ENCODE measurements at regions not wholly inside any gene's neighbourhood (a gene's known extent, or its start where the extent isn't known, plus 50 kb on each side); places are given as distances from the start of the nearest gene placed in this dataset.
"Not testable (repeated sequence)": the region's sequence is repeated elsewhere in the genome, so short reads cannot be mapped to it uniquely, and the experiment has no call there.

DNA sequence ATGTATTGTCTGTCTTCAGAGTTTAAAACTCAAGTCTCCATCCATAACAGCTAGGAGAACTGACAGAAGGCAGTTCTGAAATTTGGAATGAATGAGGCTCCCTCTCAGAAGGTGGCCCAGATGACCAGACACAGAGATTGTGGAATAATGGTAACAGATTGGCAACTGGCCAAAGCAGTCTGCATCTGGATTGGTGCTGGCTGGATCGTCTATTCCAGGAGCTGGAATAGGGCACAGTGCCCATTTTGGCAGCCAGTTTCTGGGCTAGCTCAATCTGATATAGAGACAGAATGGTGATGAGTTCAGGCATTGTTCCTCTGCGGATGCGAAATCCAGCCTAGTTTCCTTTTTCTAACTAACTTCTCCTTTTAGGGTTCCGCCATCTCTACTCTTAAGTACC, 851.7 kb downstream of the PDCD6IP start:
- Mint-ChIP-seq H3K4me3 (no peak overlapping the region), H3K9me3 (no peaks in the 10 kb centered on the region), H3K36me3 (no peaks in the 10 kb centered on the region), H3K27ac (no peak overlapping the region), H3K4me1 (no peaks in the 10 kb centered on the region), H3K27me3 (no peaks in the 10 kb centered on the region)

DNA sequence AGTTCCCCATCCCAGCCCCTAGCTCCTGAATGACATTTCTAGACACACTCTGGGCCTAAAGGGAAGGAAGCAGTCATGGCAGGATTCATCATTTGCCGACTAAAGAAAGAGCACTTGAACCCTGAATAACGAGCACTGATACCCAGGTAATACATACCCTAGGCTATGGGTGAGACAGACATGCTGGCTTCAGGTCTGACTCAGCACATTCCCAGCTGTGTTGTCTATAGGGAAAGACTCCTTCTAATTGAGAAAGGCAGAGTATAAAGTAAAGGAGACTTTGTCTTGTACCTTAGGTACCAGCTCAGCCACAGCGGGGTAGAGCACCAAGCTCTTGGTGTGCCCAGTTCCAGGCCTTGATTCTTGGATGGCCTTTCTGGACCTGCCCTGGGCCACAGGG, 870.5 kb downstream of the PDCD6IP start:
- Mint-ChIP-seq H3K27ac (no peak overlapping the region), H3K4me3 (no peak overlapping the region), H3K27me3 (no peaks in the 10 kb centered on the region), H3K4me1 (no peaks in the 10 kb centered on the region), H3K9me3 (peaks cover 5% of the 10 kb centered on the region), H3K36me3 (no peaks in the 10 kb centered on the region)

DNA sequence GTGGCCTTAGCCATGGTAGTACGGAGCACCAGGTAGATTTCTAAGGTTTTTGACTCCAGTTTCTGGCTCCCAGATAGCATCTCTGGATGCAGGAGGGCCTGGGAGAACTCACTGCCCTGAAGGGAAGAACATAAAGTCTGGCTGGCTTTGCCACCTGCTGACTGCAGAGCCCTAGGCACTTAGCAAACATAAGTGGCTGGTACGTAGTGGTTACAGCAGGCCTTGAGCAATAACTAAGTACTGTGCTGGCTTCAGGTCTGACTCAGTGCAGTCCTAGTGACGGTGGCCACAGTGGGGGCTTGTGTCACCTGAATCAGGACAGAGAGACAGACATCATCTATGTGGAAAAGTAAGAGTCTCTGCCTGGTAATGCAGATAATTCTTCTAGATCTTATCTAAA, 871.1 kb downstream of the PDCD6IP start:
- H3K4me3 Mint-ChIP-seq = no peak overlapping the region
- H3K4me1 Mint-ChIP-seq = no peaks in the 10 kb centered on the region
- H3K36me3 Mint-ChIP-seq = no peaks in the 10 kb centered on the region
- H3K9me3 Mint-ChIP-seq = peaks cover 5% of the 10 kb centered on the region
- H3K27me3 Mint-ChIP-seq = no peaks in the 10 kb centered on the region
- H3K27ac Mint-ChIP-seq = no peak overlapping the region

DNA sequence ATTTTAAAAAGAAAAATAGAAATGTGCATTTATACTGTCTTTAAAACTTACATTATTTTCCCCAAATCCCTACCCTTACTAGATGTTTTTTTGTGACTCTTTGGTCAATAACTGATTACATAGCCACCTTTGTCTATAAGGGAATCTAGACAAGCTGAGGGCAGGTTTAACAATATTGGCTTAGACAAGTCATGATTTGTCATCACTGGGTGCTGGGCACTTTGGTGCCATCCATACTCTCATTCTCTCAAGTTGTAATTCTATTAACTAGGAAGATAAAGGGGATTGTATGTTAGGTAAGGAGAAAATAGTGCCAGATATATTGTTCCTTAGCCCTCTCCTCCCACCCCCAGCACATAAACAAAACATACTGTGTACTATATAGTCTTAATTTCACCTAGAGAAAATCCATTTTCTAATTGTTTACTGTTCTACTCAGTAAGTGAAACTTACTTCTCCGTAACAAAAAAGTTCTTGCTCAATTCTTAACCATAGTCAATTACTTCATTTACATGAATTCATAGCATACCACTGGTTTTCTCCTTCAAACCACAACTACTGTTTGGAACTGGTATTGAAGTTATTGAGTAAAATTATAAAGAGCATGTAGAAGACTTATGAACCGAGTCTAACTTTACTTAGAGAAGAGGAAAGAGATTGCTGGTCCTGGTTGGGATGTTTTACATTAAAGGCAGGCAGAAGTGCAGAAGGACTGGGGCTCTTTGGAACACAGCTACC, 877.1 kb downstream of the PDCD6IP start:
- H3K9me3 Mint-ChIP-seq = peaks cover 5% of the 10 kb centered on the region
- no peaks in the 10 kb centered on the region for H3K27me3 Mint-ChIP-seq
- no peak overlapping the region for H3K27ac Mint-ChIP-seq
- H3K36me3 Mint-ChIP-seq = no peaks in the 10 kb centered on the region
- H3K4me1 Mint-ChIP-seq = no peaks in the 10 kb centered on the region
- H3K4me3 Mint-ChIP-seq = no peak overlapping the region

DNA sequence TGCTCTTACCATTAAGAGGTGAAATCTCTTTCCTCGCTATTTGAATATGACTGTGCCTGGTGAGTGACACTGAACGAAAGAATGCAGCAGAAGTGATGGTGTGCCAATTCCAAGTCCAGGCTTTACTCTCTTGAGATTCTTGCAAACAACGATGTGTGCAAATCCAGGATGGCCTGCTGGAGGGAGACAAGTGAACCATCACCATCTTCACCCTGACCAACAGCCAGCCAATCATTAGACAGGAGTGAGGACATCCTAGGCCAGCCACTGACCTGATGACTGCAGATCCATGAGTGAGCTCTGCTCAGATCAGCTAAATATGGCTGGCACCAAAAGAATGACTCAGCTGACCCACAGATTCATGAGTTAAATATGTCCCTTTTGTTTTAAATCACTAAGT, 878.0 kb downstream of the PDCD6IP start:
- Mint-ChIP-seq H3K4me3 (no peak overlapping the region), H3K36me3 (no peaks in the 10 kb centered on the region), H3K9me3 (peaks cover 5% of the 10 kb centered on the region), H3K27me3 (no peaks in the 10 kb centered on the region), H3K4me1 (no peaks in the 10 kb centered on the region), H3K27ac (no peak overlapping the region)

DNA sequence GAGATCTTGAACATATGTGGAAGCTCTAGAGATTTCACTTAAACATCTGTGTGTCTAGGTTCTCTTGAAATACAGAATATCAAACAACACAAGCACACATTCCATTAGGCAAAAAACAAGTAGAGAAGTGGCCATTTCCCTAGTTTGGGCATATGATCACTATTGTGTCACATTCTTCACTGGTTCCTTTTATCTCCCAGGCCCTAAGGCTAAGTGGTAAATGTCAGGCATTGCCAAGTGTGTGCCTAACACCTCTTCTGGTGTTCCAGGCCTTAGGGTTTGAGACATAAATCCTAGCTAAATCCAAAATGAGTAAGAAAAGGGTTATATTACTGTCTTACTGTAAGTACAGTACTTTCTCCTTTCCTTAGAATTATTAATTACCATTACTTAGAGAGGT, 880.1 kb downstream of the PDCD6IP start:
- no peak overlapping the region for H3K27ac Mint-ChIP-seq
- H3K4me1 Mint-ChIP-seq = no peaks in the 10 kb centered on the region
- no peaks in the 10 kb centered on the region for H3K36me3 Mint-ChIP-seq
- no peaks in the 10 kb centered on the region for H3K9me3 Mint-ChIP-seq
- H3K4me3 Mint-ChIP-seq = no peak overlapping the region
- H3K27me3 Mint-ChIP-seq = no peaks in the 10 kb centered on the region

DNA sequence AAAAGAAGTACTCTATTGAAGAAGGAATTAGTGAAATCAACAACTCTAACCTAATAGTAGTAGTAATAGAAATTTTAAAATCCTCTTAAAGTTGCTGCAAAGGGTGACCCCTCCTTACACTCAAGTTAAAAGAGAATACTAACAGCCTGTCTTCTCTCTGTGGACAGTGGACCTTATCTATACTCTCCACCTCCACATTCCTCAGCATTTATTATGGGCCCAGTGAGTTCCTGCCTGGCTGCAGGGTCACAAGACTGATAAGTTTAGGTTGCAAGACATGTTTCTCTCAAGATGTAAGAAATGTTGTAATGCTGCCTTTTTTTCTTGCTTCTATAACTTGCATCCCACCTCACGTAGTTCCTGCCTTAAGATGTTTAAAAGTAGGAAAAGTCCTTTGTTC, 880.6 kb downstream of the PDCD6IP start:
- not testable (repeated sequence) for H3K9me3 Mint-ChIP-seq, H3K4me1 Mint-ChIP-seq, H3K36me3 Mint-ChIP-seq, H3K4me3 Mint-ChIP-seq, H3K27ac Mint-ChIP-seq, H3K27me3 Mint-ChIP-seq

DNA sequence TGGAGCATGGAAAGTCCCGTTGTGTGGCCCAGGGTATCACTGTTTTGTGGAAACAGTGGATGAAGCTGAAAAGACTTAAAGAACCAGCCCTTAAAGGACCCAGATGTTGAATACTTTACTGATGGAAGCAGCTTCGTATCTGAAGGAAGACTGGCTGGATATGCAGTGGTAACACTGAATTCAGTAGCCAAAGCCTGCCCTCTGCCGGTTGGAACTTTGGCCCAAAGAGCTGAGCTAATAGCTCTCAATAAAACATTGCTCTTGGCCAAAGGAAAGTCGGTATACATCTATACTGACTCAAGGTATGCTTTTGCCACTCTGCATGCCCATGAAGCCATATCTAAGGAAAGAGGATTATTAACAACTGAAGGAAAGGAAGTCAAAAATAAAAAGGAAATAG, 885.4 kb downstream of the PDCD6IP start:
- Mint-ChIP-seq H3K4me1 (no peaks in the 10 kb centered on the region), H3K4me3 (no peak overlapping the region), H3K36me3 (no peaks in the 10 kb centered on the region), H3K27ac (no peak overlapping the region), H3K27me3 (no peaks in the 10 kb centered on the region), H3K9me3 (no peaks in the 10 kb centered on the region)

DNA sequence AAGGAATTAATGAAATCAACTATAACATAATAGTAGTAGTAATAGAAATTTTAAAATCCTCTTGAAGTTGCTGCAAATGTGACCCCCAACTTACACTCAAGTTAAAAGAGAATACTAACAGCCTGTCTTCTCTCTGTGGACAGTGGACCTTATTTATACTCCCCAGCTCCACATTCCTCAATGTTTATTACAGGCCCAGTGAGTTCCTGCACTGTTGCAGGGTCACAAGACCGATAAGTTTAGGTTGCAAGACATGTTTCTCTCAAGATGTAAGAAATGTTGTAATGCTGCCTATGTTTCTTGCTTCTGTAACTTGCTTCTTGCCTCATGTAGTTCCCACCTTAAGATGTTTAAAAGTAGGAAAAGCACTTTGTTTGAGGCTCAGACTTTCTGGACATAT, 888.1 kb downstream of the PDCD6IP start:
- no peaks in the 10 kb centered on the region for H3K36me3 Mint-ChIP-seq
- H3K4me1 Mint-ChIP-seq = no peaks in the 10 kb centered on the region
- no peaks in the 10 kb centered on the region for H3K9me3 Mint-ChIP-seq
- H3K27me3 Mint-ChIP-seq = no peaks in the 10 kb centered on the region
- no peak overlapping the region for H3K4me3 Mint-ChIP-seq
- H3K27ac Mint-ChIP-seq = no peak overlapping the region

DNA sequence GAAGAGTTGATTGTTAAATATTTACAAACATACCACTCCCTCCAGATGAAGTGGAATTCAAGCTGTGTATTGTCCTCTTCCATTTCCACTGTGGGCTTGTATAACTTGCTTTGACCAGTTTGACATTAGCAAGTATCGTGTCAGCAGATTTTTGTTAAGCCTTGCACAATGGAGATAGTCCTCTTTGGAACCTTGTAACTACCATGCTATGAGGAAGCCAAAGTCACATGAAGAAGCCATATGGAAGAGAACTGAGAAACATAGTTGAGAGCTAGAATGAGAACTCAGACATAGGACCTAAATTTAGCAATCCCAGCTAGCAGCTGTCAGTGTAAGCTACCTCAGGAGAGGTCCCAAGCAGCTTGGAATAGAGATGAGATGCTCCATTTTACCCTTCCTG, 889.2 kb downstream of the PDCD6IP start:
- no peak overlapping the region for H3K4me3 Mint-ChIP-seq
- no peaks in the 10 kb centered on the region for H3K36me3 Mint-ChIP-seq
- H3K27ac Mint-ChIP-seq = no peak overlapping the region
- H3K27me3 Mint-ChIP-seq = no peaks in the 10 kb centered on the region
- H3K4me1 Mint-ChIP-seq = no peaks in the 10 kb centered on the region
- H3K9me3 Mint-ChIP-seq = no peaks in the 10 kb centered on the region

DNA sequence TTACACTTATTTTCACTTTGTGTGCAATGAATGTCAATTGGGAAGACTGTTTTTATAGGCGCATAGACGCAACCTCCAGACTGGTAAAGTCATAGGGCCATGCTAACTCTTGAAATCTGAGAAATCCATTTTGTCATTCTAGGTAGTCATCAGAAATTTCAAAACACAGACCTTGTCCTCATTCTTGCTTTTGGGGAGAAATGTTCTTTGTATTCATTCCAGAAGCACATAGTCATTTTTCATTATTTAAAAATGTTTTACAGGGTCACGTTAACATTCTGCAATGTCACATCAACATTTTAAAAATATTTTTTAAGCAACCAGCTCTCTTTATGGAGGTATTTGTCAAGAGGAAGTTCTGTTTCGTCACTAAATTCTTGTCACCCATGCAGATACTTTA, 898.4 kb downstream of the PDCD6IP start:
- H3K4me1 Mint-ChIP-seq = no peaks in the 10 kb centered on the region
- no peaks in the 10 kb centered on the region for H3K36me3 Mint-ChIP-seq
- H3K4me3 Mint-ChIP-seq = no peak overlapping the region
- no peak overlapping the region for H3K27ac Mint-ChIP-seq
- no peaks in the 10 kb centered on the region for H3K27me3 Mint-ChIP-seq
- peaks cover 5% of the 10 kb centered on the region for H3K9me3 Mint-ChIP-seq

DNA sequence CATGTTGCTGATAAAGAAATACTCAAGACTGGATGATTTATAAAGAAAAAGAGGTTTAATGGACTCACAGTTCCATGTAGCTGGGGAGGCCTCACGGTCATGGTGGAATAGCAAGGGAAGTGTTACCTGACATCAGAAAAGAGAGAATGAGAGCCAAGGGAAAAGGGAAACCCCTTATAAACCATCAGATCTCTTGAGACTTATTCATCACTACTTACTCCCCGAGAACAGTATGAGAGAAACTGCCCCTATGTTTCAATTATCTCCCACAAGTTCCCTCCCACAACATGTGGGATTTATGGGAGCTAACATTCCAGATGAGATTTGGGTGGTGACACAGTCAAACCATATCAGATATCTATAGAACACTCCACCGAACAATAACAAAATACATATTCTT, 904.6 kb downstream of the PDCD6IP start:
- Mint-ChIP-seq H3K4me3 (no peak overlapping the region), H3K27ac (no peak overlapping the region), H3K4me1 (no peaks in the 10 kb centered on the region), H3K9me3 (peaks cover 4% of the 10 kb centered on the region), H3K36me3 (peaks cover 1% of the 10 kb centered on the region), H3K27me3 (no peaks in the 10 kb centered on the region)

DNA sequence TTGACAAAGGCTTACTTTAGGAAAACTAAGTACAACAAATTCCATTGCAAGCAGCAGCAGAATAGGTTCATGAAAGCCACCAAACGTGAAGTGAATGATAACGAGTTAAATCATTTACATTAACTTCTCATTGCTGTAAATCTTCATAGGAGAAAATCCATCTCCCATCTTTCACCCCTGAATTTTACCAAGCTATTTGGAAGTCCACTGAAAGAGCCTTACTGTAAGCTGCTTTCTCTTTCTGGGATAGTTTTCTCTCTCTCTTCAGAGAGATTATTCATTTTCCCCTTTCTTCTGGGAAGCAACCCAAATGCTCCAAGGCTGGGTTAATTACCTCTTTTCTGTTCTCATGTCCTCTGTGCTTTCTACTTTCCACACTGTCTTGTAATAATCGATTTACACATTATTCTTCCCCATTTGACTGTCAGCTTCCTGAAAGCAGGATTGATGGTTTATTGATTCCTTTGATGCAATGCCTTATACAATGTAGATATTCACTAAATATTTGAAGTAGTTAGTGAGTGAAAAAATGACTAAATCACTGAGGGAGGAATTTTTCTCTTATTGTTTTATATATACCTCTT, 914.3 kb upstream of the ARPP21 start:
- Mint-ChIP-seq H3K27me3 (peaks cover 3% of the 10 kb centered on the region), H3K4me3 (no peak overlapping the region), H3K36me3 (peaks cover 2% of the 10 kb centered on the region), H3K4me1 (no peaks in the 10 kb centered on the region), H3K27ac (no peak overlapping the region), H3K9me3 (peaks cover 18% of the 10 kb centered on the region)

DNA sequence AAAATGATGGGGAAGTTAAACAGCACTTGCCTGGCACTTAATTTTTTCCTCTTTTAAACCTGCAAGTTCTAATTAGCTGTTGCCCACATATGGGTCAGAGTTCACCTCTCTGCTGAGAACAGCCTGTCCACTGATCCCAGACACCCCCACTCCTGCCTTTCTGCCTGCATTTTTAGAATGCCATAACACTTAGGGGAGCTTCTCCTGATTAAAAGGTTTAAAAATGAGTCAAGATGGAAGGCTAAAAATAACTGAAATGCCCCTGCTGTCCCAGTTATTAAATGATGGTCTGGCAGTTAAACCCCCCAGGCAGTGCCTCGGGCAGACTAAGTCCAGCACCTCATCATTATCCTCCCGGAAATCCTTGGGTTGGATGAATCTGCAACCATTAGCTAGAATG, 913.6 kb upstream of the ARPP21 start:
- Mint-ChIP-seq H3K27ac (no peak overlapping the region), H3K36me3 (peaks cover 2% of the 10 kb centered on the region), H3K4me3 (no peak overlapping the region), H3K9me3 (peaks cover 18% of the 10 kb centered on the region), H3K27me3 (peaks cover 3% of the 10 kb centered on the region), H3K4me1 (no peaks in the 10 kb centered on the region)

DNA sequence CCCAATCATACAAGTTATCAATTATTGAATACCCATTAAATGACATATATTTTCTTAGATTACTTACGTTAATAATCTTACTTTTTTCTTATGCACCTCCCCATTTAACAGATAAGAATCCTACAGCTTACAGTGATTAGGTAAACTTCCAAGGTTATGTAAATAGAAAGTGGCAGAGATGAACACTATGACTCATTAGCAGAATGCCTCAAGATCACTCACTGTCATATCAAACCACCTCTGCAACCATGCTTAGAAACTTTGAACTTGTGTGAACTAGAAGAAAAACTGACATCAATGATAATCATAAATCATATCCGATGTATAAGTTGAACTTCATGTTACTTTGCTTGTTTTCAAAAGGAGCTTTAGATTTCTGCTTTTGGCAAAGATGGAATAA, 911.6 kb upstream of the ARPP21 start:
- Mint-ChIP-seq H3K27ac (no peak overlapping the region), H3K36me3 (peaks cover 2% of the 10 kb centered on the region), H3K4me1 (no peaks in the 10 kb centered on the region), H3K27me3 (peaks cover 3% of the 10 kb centered on the region), H3K4me3 (no peak overlapping the region), H3K9me3 (peaks cover 18% of the 10 kb centered on the region)

DNA sequence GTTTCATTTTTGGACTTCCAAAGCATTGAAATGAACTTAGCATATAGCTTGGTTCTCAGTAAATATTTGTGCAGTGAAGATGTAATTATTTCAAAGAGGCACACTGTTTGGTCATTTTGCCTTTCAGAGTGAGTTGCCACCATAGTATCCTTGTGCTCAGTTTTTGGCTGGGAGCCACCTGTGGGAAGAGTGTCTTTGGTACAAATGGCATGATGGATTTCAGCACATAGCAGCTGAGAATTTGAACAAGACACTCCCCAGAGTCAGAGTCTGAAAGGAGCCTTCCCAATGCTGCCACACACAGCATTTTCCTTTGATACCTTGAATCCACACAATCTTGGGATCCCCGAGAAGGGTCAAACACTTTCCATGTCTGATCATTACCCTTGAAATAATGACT, 897.2 kb upstream of the ARPP21 start:
- Mint-ChIP-seq H3K4me1 (no peaks in the 10 kb centered on the region), H3K27ac (no peak overlapping the region), H3K9me3 (peaks cover 5% of the 10 kb centered on the region), H3K4me3 (no peak overlapping the region), H3K27me3 (no peaks in the 10 kb centered on the region), H3K36me3 (no peaks in the 10 kb centered on the region)

Data from activated naive CD4-positive, alpha-beta T cell treated with anti-CD3 and anti-CD28 coated beads, Interleukin-2, amount 50 U/mL, for 24 hours (primary cell).